Mesendoderm (in vitro differentiated cells): ENCODE measurements at regions not wholly inside any gene's neighbourhood (a gene's known extent, or its start where the extent isn't known, plus 50 kb on each side); places are given as distances from the start of the nearest gene placed in this dataset.

Experiments
- DNase-seq: peaks from one replicate; pipeline ENCODE4 v3.0.0; 2013
- H2AK5ac ChIP-seq: 2 replicates; pipeline ENCODE4 v1.6.1; 2013; ENCODE audit warnings: low read length, inconsistent platforms
- H2BK120ac ChIP-seq: 2 replicates; pipeline ENCODE4 v1.6.1; 2013; ENCODE audit warnings: low read depth, mild to moderate bottlenecking, low read length, moderate library complexity, mixed read lengths
- H2BK15ac ChIP-seq: replicated peaks from 2 replicates; pipeline ENCODE4 v1.6.1; 2013; ENCODE audit warnings: low read depth, mild to moderate bottlenecking, moderate library complexity
- H2BK5ac ChIP-seq: 2 replicates; pipeline ENCODE4 v1.6.1; 2013; ENCODE audit warnings: low read length, inconsistent platforms
- H3K18ac ChIP-seq: 2 replicates; pipeline ENCODE4 v1.6.1; 2013; ENCODE audit warnings: mild to moderate bottlenecking, low read length, mixed read lengths
- H3K23ac ChIP-seq: one replicate; pipeline ENCODE4 v1.6.1; 2013; ENCODE audit warnings: low read length
- H3K27ac ChIP-seq: 2 replicates; pipeline ENCODE4 v1.5.1; 2013; ENCODE audit warnings: low read depth, mild to moderate bottlenecking, inconsistent platforms, low read length, moderate library complexity
- H3K27me3 ChIP-seq: 2 replicates; pipeline ENCODE4 v1.6.1; 2013; ENCODE audit warnings: low read length, control low read depth, mild to moderate bottlenecking, inconsistent platforms; ENCODE audit not compliant: insufficient read depth, poor library complexity
- H3K36me3 ChIP-seq: 2 replicates; pipeline ENCODE4 v1.6.1; 2013; ENCODE audit warnings: low read length, inconsistent platforms; ENCODE audit not compliant: control insufficient read depth, insufficient read depth
- H3K4ac ChIP-seq: one replicate; pipeline ENCODE4 v1.6.1; 2013; ENCODE audit warnings: low read depth, mild to moderate bottlenecking, low read length, moderate library complexity
- H3K4me1 ChIP-seq: 2 replicates; pipeline ENCODE4 v1.6.1; 2013; ENCODE audit warnings: low read depth, low read length, inconsistent platforms; ENCODE audit not compliant: control insufficient read depth
- H3K4me2 ChIP-seq: 2 replicates; pipeline ENCODE4 v1.6.1; 2013; ENCODE audit warnings: low read length
- H3K4me3 ChIP-seq: 2 replicates; pipeline ENCODE4 v1.5.1; 2013; ENCODE audit warnings: mild to moderate bottlenecking, low read length
- H3K56ac ChIP-seq: one replicate; pipeline ENCODE4 v1.6.1; 2013; ENCODE audit warnings: low read length
- H3K79me1 ChIP-seq: 2 replicates; pipeline ENCODE4 v1.6.1; 2013; ENCODE audit warnings: low read length, inconsistent platforms
- H3K79me2 ChIP-seq: 2 replicates; pipeline ENCODE4 v1.6.1; 2013; ENCODE audit warnings: mild to moderate bottlenecking, low read length; ENCODE audit not compliant: control insufficient read depth, insufficient read depth
- H3K9ac ChIP-seq: 2 replicates; pipeline ENCODE4 v1.6.1; 2013; ENCODE audit warnings: low read length, inconsistent platforms
- H4K5ac ChIP-seq: one replicate; pipeline ENCODE4 v1.6.1; 2013; ENCODE audit warnings: low read length
- H4K8ac ChIP-seq: one replicate; pipeline ENCODE4 v1.6.1; 2013; ENCODE audit warnings: low read depth, mild to moderate bottlenecking, control low read depth, low read length, moderate library complexity
- WGBS: extraction: QIAGEN DNeasy Blood & Tissue Kit; methylation state at CpG from one replicate; pipeline ENCODE4 v1.1.7; 2013; ENCODE audit warnings: low lambda C conversion rate, missing lambda C conversion rate; ENCODE audit not compliant: insufficient coverage; ENCODE audit errors: extremely low coverage; 5-methylcytosine and 5-hydroxymethylcytosine counted together

DNA sequence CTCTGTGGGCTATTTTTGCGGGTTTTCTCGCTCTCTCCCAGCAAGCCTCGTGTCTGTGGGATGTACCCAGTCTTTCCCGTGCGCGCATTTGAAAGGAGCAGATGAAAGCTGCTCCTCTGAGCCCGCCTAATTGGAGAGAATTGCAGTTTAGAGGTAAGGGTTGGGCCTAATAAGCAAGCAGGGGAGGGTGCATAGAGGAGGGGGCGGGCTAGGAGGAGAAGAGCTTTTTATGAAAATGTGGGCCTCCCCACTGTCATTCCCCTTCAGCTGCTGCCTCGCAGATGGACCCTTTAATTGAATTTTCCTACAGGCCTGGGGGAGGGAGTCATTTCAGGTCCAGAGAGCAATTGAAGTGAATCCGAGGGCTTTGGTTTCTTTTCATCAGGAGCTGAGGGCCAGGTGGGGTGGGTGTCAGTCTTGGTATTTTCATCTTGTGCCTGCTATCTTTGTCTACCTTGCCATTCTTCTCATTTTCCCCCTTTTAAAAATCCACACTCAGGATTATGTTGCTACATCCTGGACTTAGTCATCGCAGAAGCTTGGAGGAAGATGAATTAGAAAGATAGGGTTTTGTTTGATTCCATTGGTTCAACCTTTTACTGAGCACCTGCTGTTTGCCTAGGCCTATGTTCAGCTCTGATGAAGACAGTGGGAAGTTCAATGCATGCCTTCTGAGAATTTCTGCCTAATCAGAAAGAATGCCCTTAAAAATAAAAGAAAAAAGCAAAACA, 423.4 kb downstream of the CD83 start:
- Histone ChIP-seq H2BK5ac (no peak overlapping the region), H2AK5ac (no peak overlapping the region), H4K8ac (no peak overlapping the region), H3K56ac (no peak overlapping the region), H2BK15ac (no peak overlapping the region), H3K27ac (no peak overlapping the region), H3K4me1 (no peaks in the 10 kb centered on the region), H3K23ac (no peak overlapping the region), H3K4me2 (no peak overlapping the region), H2BK120ac (no peak overlapping the region), H3K36me3 (no peaks in the 10 kb centered on the region), H3K79me1 (no peaks in the 10 kb centered on the region), H3K27me3 (no peaks in the 10 kb centered on the region), H3K4ac (no peak overlapping the region), H3K4me3 (no peak overlapping the region), H3K18ac (no peak overlapping the region), H3K79me2 (no peaks in the 10 kb centered on the region), H4K5ac (no peak overlapping the region), H3K9ac (no peak overlapping the region)
- no CpG with 5 or more reads among the region's 11 CpGs for WGBS
- DNase-seq: no peak

DNA sequence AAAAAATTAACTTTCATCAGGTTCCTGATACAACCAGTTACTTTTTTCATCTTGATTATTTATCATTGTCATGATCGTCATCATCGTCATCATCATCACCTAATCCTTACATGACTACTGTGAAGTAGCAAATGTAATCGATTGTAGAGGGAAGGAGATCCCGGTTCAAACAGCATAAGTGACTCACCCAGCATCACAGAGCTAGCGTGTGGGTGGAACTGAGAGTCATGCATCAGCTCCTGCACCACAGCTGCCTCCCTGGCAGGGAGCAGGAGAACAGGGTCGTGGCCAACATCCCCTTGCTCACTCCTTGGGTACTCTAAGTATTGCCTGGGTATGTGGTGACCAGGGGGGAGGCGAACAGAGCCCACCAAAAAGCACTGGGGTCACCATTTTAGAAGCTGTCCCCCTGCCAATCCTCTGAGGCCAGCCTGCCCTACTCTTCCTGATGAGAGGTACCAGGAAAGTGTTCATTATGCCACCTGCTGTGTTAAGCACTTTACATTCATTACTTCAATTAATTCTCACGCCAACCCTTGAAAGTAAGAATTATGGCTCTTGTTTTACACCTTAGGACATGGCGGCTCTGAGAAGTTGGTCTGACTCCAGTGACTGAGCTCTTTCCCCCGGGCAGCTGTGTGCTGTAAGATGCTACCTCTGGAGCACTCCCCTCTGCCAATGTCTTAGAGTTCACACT, 425.2 kb downstream of the CD83 start:
- no peak overlapping the region for H2BK15ac ChIP-seq
- H2BK5ac ChIP-seq: no peak overlapping the region
- H3K4me3 ChIP-seq: no peak overlapping the region
- no peak overlapping the region for H4K8ac ChIP-seq
- no peak overlapping the region for H3K23ac ChIP-seq
- H3K9ac ChIP-seq: no peak overlapping the region
- WGBS: no CpG with 5 or more reads among the region's 10 CpGs
- DNase-seq: no peak
- no peaks in the 10 kb centered on the region for H3K4me1 ChIP-seq
- H4K5ac ChIP-seq: no peak overlapping the region
- H3K27me3 ChIP-seq: no peaks in the 10 kb centered on the region
- no peaks in the 10 kb centered on the region for H3K36me3 ChIP-seq
- no peak overlapping the region for H2BK120ac ChIP-seq
- H3K79me1 ChIP-seq: no peaks in the 10 kb centered on the region
- no peak overlapping the region for H3K4ac ChIP-seq
- no peak overlapping the region for H3K4me2 ChIP-seq
- no peak overlapping the region for H2AK5ac ChIP-seq
- H3K56ac ChIP-seq: no peak overlapping the region
- no peaks in the 10 kb centered on the region for H3K79me2 ChIP-seq
- no peak overlapping the region for H3K27ac ChIP-seq
- no peak overlapping the region for H3K18ac ChIP-seq

DNA sequence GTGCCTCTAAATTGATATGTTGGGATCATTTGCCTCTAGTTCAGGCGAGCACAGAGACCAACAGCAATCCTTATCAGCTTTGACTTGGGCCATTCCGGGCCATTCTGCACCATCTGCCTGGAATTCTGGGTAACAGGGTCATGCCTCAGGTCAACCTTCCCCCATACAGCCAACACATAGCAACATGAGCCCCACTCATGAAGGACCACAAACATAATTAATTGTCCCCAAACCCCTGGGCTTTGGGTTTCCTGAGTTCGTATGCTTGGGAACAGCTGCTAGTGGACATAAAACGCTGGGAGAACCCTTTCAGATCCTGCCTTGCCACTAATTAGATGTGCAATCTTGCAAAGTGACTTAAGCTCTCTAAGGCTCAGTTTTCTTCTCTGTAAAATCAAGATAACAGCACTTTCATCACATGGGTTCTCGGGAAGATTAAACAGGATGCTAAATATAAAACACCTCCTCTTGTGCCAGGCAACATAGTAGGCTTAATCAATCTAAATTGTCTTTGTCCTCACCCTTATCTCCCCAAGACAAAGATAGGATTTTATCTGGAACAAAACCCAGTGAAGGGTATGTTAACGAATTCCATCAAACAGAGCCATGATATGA, 426.5 kb downstream of the CD83 start:
- no peak overlapping the region for H2BK5ac ChIP-seq
- H3K27ac ChIP-seq: no peak overlapping the region
- H3K79me1 ChIP-seq: no peaks in the 10 kb centered on the region
- H2AK5ac ChIP-seq: no peak overlapping the region
- no CpG with 5 or more reads among the region's 6 CpGs for WGBS
- no peak overlapping the region for H3K18ac ChIP-seq
- no peak overlapping the region for H3K9ac ChIP-seq
- H3K79me2 ChIP-seq: no peaks in the 10 kb centered on the region
- H2BK15ac ChIP-seq: no peak overlapping the region
- H3K27me3 ChIP-seq: no peaks in the 10 kb centered on the region
- no peak overlapping the region for H3K23ac ChIP-seq
- H3K56ac ChIP-seq: no peak overlapping the region
- H4K5ac ChIP-seq: no peak overlapping the region
- no peak overlapping the region for H4K8ac ChIP-seq
- H3K4ac ChIP-seq: no peak overlapping the region
- no peak overlapping the region for H3K4me3 ChIP-seq
- no peak overlapping the region for H2BK120ac ChIP-seq
- no peak overlapping the region for H3K4me2 ChIP-seq
- no peaks in the 10 kb centered on the region for H3K4me1 ChIP-seq
- H3K36me3 ChIP-seq: no peaks in the 10 kb centered on the region
- DNase-seq: peak; percentile 54

DNA sequence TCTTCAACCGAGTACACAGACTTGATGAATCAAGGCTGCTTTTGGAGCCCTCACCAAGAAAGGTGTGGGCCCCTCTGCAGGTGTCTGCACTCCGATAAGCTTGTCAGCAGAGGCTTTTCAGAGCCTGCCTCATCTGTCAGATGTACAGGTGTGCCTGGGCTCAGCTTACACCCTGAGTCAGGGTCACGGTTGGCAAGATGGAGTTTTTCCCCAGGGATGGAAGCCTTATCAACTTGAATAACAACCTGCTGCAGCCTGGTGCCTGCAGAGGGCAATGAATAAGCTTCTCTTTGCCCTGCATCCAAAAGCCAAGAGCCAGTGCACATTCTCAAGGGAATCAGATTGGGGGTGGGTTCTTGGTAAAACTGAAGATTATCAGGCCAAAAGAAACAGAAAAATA, 427.1 kb downstream of the CD83 start:
- Histone ChIP-seq H3K79me2 (no peaks in the 10 kb centered on the region), H2BK120ac (no peak overlapping the region)
- WGBS: no CpG with 5 or more reads among the region's 3 CpGs

DNA sequence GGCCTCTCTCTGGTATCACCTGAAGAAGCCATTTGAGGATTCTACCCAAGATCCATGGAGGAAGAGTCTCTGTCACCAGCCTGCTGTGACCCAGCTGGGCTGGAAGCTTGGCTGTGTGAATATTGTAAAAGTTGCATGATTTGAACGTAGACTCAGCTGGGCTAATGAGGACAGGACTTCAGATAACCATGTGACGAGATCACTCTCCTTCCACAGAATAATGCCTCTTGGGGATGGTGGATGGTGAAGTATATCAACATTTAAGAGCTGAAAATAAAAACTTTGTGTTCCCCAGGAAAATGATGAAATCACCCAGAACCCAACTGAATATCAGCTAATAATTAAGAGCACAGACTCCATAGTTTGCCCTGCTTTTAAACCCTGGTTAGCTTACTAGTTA, 427.9 kb downstream of the CD83 start:
- no peak overlapping the region for H3K9ac ChIP-seq
- no peak overlapping the region for H2BK5ac ChIP-seq
- H3K27ac ChIP-seq: no peak overlapping the region
- no peak overlapping the region for H3K4me2 ChIP-seq
- H2BK15ac ChIP-seq: no peak overlapping the region
- no peak overlapping the region for H3K23ac ChIP-seq
- no peak overlapping the region for H2BK120ac ChIP-seq
- H3K27me3 ChIP-seq: no peaks in the 10 kb centered on the region
- H3K56ac ChIP-seq: no peak overlapping the region
- H4K8ac ChIP-seq: no peak overlapping the region
- no peaks in the 10 kb centered on the region for H3K36me3 ChIP-seq
- H4K5ac ChIP-seq: no peak overlapping the region
- no peak for DNase-seq
- no peak overlapping the region for H3K18ac ChIP-seq
- WGBS: no CpG with 5 or more reads among the region's 2 CpGs
- no peaks in the 10 kb centered on the region for H3K79me2 ChIP-seq
- H2AK5ac ChIP-seq: no peak overlapping the region
- H3K4ac ChIP-seq: no peak overlapping the region
- no peak overlapping the region for H3K4me3 ChIP-seq
- H3K79me1 ChIP-seq: no peaks in the 10 kb centered on the region
- H3K4me1 ChIP-seq: no peaks in the 10 kb centered on the region

More for the DNA sequence above, 427.1 kb downstream of the CD83 start:
- Histone ChIP-seq H3K23ac (no peak overlapping the region), H3K79me1 (no peaks in the 10 kb centered on the region), H2BK5ac (no peak overlapping the region), H4K8ac (no peak overlapping the region), H3K27me3 (no peaks in the 10 kb centered on the region), H4K5ac (no peak overlapping the region), H3K4me2 (no peak overlapping the region), H3K4me3 (no peak overlapping the region), H3K4me1 (no peaks in the 10 kb centered on the region), H2BK15ac (no peak overlapping the region), H3K27ac (no peak overlapping the region), H3K18ac (no peak overlapping the region), H3K56ac (no peak overlapping the region), H2AK5ac (no peak overlapping the region), H3K9ac (no peak overlapping the region), H3K4ac (no peak overlapping the region), H3K36me3 (no peaks in the 10 kb centered on the region)
- DNase-seq: peak; percentile 16
